Uterus (tissue), 3 donors: ENCODE measurements at regions not wholly inside any gene's neighbourhood (a gene's known extent, or its start where the extent isn't known, plus 50 kb on each side); places are given as distances from the start of the nearest gene placed in this dataset.

ENCODE experiments used
- DNase-seq, 2 donors: peaks; one replicate each; pipeline ENCODE4 v3.0.0-alpha.2; 2019 to 2020
- H3K27ac ChIP-seq, 2 donors: fragments of 200-600 bp; sonication (generic); 1 replicate in 1 of 2; 2 replicates in 1 of 2; pipeline ENCODE4 v1.5.1; 2016 to 2018
- H3K27me3 ChIP-seq, 2 donors: fragments of 200-600 bp; sonication (generic); one replicate each; pipeline ENCODE4 v1.5.1; 2018 to 2019; ENCODE audit warnings: control low read depth in 1 of 2
- H3K36me3 ChIP-seq, 2 donors: fragments of 200-600 bp; sonication (generic); one replicate each; pipeline ENCODE4 v1.5.1; 2019; ENCODE audit warnings: control low read depth in 1 of 2
- H3K4me1 ChIP-seq, 2 donors: fragments of 200-600 bp; sonication (generic); one replicate each; pipeline ENCODE4 v1.5.1; 2018 to 2019; ENCODE audit warnings: control low read depth in 1 of 2
- H3K4me3 ChIP-seq, 2 donors: fragments of 200-600 bp; sonication (generic); 1 replicate in 1 of 2; 2 replicates in 1 of 2; pipeline ENCODE4 v1.5.1; 2018 to 2019; ENCODE audit warnings: mild to moderate bottlenecking in 1 of 2
- H3K9me3 ChIP-seq, 2 donors: fragments of 200-600 bp; sonication (generic); one replicate each; pipeline ENCODE4 v1.5.1; 2019; ENCODE audit warnings: control low read depth in 1 of 2
- POLR2A ChIP-seq, 2 donors: fragments of 450-650 bp; IDR thresholded peaks; one replicate each; pipeline ENCODE4 v1.6.1; 2016; ENCODE audit warnings: antibody characterized with exemption in 2 of 2, mild to moderate bottlenecking in 1 of 2, moderate library complexity in 1 of 2
- intact Hi-C: fragments of 100-400 bp; cut with DNase I; formaldehyde crosslinking; loops from one replicate; pipeline ENCODE4 v1.15.1; 2023; ENCODE audit warnings: low total_unique reads
- TF ChIP-seq, protein P1 (sequence below), 4 experiments: fragments of 200-600 bp in 2 of 4; fragments of 450-650 bp in 2 of 4; sonication (generic) in 2 of 4; IDR thresholded peaks; one replicate each; pipeline ENCODE4 v1.5.1; 2016 to 2019; ENCODE audit warnings: antibody characterized with exemption in 4 of 4, mild to moderate bottlenecking in 2 of 4, moderate library complexity in 1 of 4
- donor health status: DM: yes; HTN: yes; CAD: no.

DNA sequence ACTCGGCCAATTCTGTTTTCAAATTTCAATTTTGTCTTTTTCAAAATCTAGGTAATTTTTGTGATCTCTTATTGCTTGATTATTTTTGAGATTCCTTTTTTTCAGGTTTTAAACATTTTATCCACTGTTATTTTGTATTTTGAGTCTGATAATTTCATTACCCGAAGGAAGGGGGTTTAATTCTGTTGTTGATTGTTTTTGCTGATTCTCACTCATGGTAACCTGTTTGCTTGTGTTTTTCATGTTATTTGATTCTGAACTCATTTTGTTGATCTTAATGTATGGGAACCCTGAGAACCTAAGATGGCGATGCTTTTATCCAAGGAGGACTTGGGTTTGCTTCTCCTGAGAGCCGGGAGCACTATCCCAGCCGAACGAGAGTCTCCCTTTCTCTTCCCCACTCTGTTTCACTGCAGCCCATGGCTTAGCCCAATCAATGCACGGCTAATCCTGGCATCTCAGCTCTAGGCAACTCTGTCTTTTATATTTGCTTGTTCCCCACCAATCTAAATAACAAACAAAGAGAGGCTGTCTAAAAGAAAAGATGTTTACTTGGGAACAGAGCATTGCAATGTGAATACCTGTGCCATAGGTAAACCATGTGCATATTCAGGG, 73.2 kb upstream of the ZCCHC2 start:
- intact Hi-C loops: no loop called here
- Histone ChIP-seq H3K27ac (no peak overlapping the region), H3K9me3 (no peaks in the 10 kb centered on the region), H3K4me1 (no peaks in the 10 kb centered on the region), H3K27me3 (no peaks in the 10 kb centered on the region), H3K36me3 (no peaks in the 10 kb centered on the region), H3K4me3 (no peak overlapping the region)
- no peak for TF ChIP-seq POLR2A (IDR thresholded peaks at IDR 0.05)
- TF ChIP-seq, protein P1, sequence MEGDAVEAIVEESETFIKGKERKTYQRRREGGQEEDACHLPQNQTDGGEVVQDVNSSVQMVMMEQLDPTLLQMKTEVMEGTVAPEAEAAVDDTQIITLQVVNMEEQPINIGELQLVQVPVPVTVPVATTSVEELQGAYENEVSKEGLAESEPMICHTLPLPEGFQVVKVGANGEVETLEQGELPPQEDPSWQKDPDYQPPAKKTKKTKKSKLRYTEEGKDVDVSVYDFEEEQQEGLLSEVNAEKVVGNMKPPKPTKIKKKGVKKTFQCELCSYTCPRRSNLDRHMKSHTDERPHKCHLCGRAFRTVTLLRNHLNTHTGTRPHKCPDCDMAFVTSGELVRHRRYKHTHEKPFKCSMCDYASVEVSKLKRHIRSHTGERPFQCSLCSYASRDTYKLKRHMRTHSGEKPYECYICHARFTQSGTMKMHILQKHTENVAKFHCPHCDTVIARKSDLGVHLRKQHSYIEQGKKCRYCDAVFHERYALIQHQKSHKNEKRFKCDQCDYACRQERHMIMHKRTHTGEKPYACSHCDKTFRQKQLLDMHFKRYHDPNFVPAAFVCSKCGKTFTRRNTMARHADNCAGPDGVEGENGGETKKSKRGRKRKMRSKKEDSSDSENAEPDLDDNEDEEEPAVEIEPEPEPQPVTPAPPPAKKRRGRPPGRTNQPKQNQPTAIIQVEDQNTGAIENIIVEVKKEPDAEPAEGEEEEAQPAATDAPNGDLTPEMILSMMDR (IDR thresholded peaks at IDR 0.05): no peak
- DNase-seq: no peak

DNA sequence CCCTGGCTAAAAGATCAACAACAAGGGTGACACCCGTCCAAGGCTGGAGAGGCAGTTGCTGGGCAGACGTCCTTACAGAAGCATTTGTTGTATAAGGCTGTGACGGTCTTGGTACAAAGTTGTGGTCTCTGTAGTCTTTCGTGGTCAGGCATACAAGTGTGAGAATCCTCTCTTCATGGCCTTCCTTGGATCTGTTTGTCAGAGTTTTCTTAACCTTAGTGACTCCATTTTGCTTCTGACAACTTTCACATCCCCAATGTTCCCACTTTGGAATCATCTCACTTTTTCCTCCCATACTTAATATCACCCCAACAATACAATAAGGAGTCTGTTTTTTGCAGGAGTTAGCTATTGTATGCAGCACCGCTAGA, 72.7 kb upstream of the ZCCHC2 start:
- intact Hi-C loops: no loop called here
- Histone ChIP-seq H3K27me3 (no peaks in the 10 kb centered on the region), H3K9me3 (no peaks in the 10 kb centered on the region), H3K27ac (no peak overlapping the region), H3K36me3 (no peaks in the 10 kb centered on the region), H3K4me3 (no peak overlapping the region), H3K4me1 (no peaks in the 10 kb centered on the region)
- DNase-seq: no peak
- TF ChIP-seq, protein P1 (IDR thresholded peaks at IDR 0.05): no peak
- no peak for TF ChIP-seq POLR2A (IDR thresholded peaks at IDR 0.05)

DNA sequence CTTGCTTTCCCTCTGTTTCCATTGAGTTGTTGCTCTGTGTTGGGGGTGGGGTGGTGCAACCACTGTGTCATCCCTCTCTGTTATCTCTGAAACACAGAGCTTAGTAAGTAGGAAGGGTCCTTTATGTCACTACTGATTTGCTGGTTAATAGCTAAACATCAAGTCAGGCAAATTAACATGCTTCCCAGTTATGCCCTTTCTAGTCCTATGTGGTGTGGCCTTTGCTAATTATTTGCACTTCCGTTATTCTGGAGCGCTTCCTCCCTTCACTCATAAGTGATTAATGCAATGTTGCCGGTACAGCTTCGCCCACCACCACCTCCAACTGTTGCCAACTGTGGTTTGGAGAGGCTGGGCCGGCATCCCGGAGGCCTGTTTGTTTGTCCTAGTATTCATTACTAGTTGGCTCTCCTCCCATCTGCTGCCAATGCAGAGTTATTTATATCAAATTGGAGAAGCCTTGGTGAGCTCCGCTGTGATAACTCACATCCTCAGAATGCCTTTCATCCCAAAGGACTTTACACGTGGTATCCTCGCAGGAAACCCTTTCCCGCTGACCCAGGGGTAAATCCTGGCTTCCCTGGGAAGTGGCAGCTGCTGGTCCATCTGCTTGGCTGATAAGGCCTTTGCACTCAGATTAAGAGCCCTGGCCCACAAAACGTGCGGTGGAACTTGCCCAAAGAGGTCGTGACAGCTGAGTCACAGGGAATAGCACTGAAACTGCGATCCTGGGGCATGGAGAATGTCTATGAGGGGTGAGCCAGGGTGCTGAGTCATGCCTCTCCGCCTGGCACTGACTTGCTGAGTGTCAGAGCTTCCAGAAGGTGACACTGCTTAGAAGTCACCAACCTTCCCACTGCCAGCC, 72.0 kb upstream of the ZCCHC2 start:
- H3K4me3 ChIP-seq: no peak overlapping the region
- intact Hi-C loops: no loop called here

DNA sequence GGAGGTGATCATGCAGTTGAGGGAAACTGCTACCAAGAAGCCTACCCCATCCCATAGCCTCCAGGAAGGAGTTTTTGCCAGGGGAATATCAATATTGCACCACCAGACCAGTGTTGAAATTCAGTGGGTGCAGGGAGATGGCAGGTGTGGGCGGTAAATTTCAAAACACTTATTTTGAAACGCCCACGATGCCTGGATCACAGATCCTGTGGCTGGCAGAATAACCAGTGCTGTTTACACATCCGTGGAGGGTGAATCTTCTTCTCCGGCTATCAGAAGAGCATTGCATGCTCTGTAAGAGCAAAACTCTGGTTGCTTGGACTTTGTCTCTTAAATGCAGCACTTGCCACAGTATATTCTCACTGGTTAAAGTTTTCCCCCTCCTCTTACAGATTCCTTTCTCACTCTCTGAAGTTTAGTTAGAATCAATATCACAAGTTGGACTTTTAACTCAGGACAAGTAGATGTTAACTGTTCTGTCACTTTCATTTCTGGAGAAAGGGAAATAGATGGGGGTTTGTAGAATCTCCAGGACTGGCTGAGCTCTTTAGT, 70.5 kb upstream of the ZCCHC2 start:
- Histone ChIP-seq H3K36me3 (no peaks in the 10 kb centered on the region), H3K4me1 (no peaks in the 10 kb centered on the region), H3K27me3 (no peaks in the 10 kb centered on the region), H3K9me3 (no peaks in the 10 kb centered on the region), H3K27ac (no peak overlapping the region), H3K4me3 (no peak overlapping the region)
- DNase-seq: no peak
- TF ChIP-seq, protein P1 (IDR thresholded peaks at IDR 0.05): no peak
- TF ChIP-seq POLR2A (IDR thresholded peaks at IDR 0.05): no peak
- intact Hi-C loops: no loop called here

More for the DNA sequence above, 72.0 kb upstream of the ZCCHC2 start:
- peak; percentile 35 to 72 for DNase-seq
- no peaks in the 10 kb centered on the region for H3K36me3 ChIP-seq
- H3K9me3 ChIP-seq: no peaks in the 10 kb centered on the region
- no peaks in the 10 kb centered on the region for H3K27me3 ChIP-seq
- peak overlapping the region in 1 of 2 donors; percentile 13 for H3K27ac ChIP-seq
- TF ChIP-seq, protein P1 (IDR thresholded peaks at IDR 0.05): no peak
- H3K4me1 ChIP-seq: no peaks in the 10 kb centered on the region

GRCh38 chr18:62453864-62454263, 69.0 kb upstream of the ZCCHC2 start:
- H3K4me3 ChIP-seq: no peak overlapping the region
- H3K4me1 ChIP-seq: no peaks in the 10 kb centered on the region
- no peaks in the 10 kb centered on the region for H3K27me3 ChIP-seq
- TF ChIP-seq, protein P1 (IDR thresholded peaks at IDR 0.05): no peak
- TF ChIP-seq POLR2A (IDR thresholded peaks at IDR 0.05): no peak
- no peaks in the 10 kb centered on the region for H3K9me3 ChIP-seq
- no peak overlapping the region for H3K27ac ChIP-seq
- intact Hi-C loops: no loop called here
- H3K36me3 ChIP-seq: no peaks in the 10 kb centered on the region
- no peak for DNase-seq
